Adrenal gland (tissue), 5 donors: ENCODE measurements at regions not wholly inside any gene's neighbourhood (a gene's known extent, or its start where the extent isn't known, plus 50 kb on each side); places are given as distances from the start of the nearest gene placed in this dataset.

Experiments
- POLR2A ChIP-seq, 2 donors: fragments of 450-650 bp; IDR thresholded peaks; one replicate each; pipeline ENCODE4 v1.6.1; 2017; ENCODE audit warnings: antibody characterized with exemption in 2 of 2, mild to moderate bottlenecking in 2 of 2, moderate library complexity in 1 of 2
- TF ChIP-seq, protein P1 (sequence below), 6 experiments: fragments of 450-650 bp in 4 of 6; fragments of 200-600 bp in 2 of 6; sonication (generic) in 1 of 6; IDR thresholded peaks; 1 replicate in 5 of 6; 2 replicates in 1 of 6; pipeline versions ENCODE4 v1.5.1 to v1.8.0; 2016 to 2021; ENCODE audit warnings: antibody characterized with exemption in 6 of 6, mild to moderate bottlenecking in 2 of 6, moderate library complexity in 1 of 6
- donor health status: DM: no; HTN: no; CAD: no.

DNA sequence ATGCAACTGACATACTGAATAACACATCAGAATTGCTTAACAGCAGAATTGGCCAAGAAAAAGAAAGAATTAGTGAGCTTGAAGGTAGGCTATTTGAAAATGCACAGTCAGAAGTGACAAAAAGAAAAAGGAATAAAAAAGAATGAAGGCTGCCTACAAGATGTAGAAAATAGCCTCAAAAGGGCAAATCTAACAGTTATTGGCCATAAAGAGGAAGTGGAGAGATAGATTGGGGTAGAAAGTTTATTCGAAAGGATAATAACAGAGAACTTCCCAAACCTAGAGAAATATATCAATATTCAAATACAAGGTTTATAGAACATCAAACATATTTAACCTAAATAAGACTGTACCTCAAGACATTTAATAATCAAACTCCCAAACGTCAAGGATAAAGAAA is 67.5 kb downstream of the ATP6V1G3 start:
- TF ChIP-seq, protein P1, sequence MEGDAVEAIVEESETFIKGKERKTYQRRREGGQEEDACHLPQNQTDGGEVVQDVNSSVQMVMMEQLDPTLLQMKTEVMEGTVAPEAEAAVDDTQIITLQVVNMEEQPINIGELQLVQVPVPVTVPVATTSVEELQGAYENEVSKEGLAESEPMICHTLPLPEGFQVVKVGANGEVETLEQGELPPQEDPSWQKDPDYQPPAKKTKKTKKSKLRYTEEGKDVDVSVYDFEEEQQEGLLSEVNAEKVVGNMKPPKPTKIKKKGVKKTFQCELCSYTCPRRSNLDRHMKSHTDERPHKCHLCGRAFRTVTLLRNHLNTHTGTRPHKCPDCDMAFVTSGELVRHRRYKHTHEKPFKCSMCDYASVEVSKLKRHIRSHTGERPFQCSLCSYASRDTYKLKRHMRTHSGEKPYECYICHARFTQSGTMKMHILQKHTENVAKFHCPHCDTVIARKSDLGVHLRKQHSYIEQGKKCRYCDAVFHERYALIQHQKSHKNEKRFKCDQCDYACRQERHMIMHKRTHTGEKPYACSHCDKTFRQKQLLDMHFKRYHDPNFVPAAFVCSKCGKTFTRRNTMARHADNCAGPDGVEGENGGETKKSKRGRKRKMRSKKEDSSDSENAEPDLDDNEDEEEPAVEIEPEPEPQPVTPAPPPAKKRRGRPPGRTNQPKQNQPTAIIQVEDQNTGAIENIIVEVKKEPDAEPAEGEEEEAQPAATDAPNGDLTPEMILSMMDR (IDR thresholded peaks at IDR 0.05): no peak
- no peak for TF ChIP-seq POLR2A (IDR thresholded peaks at IDR 0.05)
